Middle frontal gyrus (tissue), 1 donor: ENCODE measurements at regions not wholly inside any gene's neighbourhood (a gene's known extent, or its start where the extent isn't known, plus 50 kb on each side); places are given as distances from the start of the nearest gene placed in this dataset.

Experiments
- DNase-seq: peaks from one replicate; pipeline ENCODE4 v3.0.0-alpha.2; 2015; ENCODE audit warnings: low spot score; ENCODE audit errors: extremely low spot score

- no peak for DNase-seq
Measured at GRCh38 chr20:11550657-11551338, 366.9 kb upstream of the BTBD3 start.

- DNase-seq, result no peak
Measured at GRCh38 chr20:11551479-11551878, 366.2 kb upstream of the BTBD3 start.

- no peak for DNase-seq
Measured at GRCh38 chr20:11553603-11554002, 364.1 kb upstream of the BTBD3 start.

- DNase-seq, result no peak
Measured at GRCh38 chr20:11555510-11555909, 362.2 kb upstream of the BTBD3 start.

GRCh38 chr20:11556410-11556809 is 361.3 kb upstream of the BTBD3 start:
- DNase-seq, result no peak

GRCh38 chr20:11564491-11564890 is 353.2 kb upstream of the BTBD3 start:
- DNase-seq, result no peak

- no peak for DNase-seq
Measured at GRCh38 chr20:11569163-11569562, 348.5 kb upstream of the BTBD3 start.

GRCh38 chr20:11573507-11573906 is 344.2 kb upstream of the BTBD3 start:
- no peak for DNase-seq

GRCh38 chr20:11581271-11581670 is 336.4 kb upstream of the BTBD3 start:
- no peak for DNase-seq

- no peak for DNase-seq
Measured at GRCh38 chr20:11582060-11582459, 335.6 kb upstream of the BTBD3 start.

- DNase-seq, result peak; percentile 20
Measured at GRCh38 chr20:11585752-11586352, 331.8 kb upstream of the BTBD3 start.

GRCh38 chr20:11588875-11589274 is 328.8 kb upstream of the BTBD3 start:
- DNase-seq, result no peak

- no peak for DNase-seq
Measured at GRCh38 chr20:11591965-11592364, 325.7 kb upstream of the BTBD3 start.

- no peak for DNase-seq
Measured at GRCh38 chr20:11604339-11604738, 313.4 kb upstream of the BTBD3 start.

GRCh38 chr20:11607047-11607446 is 310.6 kb upstream of the BTBD3 start:
- DNase-seq, result no peak

GRCh38 chr20:11608736-11609135 is 309.0 kb upstream of the BTBD3 start:
- DNase-seq, result no peak

- DNase-seq, result no peak
Measured at GRCh38 chr20:11624704-11625103, 293.0 kb upstream of the BTBD3 start.

GRCh38 chr20:11626551-11626950 is 291.1 kb upstream of the BTBD3 start:
- DNase-seq, result no peak

GRCh38 chr20:11642866-11643265 is 274.8 kb upstream of the BTBD3 start:
- no peak for DNase-seq

- no peak for DNase-seq
Measured at GRCh38 chr20:11646359-11646758, 271.3 kb upstream of the BTBD3 start.

GRCh38 chr20:11650566-11650965 is 267.1 kb upstream of the BTBD3 start:
- DNase-seq, result no peak

GRCh38 chr20:11651138-11651537 is 266.6 kb upstream of the BTBD3 start:
- DNase-seq, result no peak

- DNase-seq, result no peak
Measured at GRCh38 chr20:11651647-11652046, 266.0 kb upstream of the BTBD3 start.
